NCI-H146 (cell line): ENCODE measurements at regions not wholly inside any gene's neighbourhood (a gene's known extent, or its start where the extent isn't known, plus 50 kb on each side); places are given as distances from the start of the nearest gene placed in this dataset.
A peak's percentile ranks its signal among the peaks of the same experiment; 100 is the strongest.

Source experiments
- DNase-seq: peaks from one replicate; lab custom pipeline; 2025; lab: John Stamatoyannopoulos, UW

GRCh38 chr6:144723431-144723830 lies 438.3 kb downstream of the UTRN start:
- no peak for DNase-seq

DNA sequence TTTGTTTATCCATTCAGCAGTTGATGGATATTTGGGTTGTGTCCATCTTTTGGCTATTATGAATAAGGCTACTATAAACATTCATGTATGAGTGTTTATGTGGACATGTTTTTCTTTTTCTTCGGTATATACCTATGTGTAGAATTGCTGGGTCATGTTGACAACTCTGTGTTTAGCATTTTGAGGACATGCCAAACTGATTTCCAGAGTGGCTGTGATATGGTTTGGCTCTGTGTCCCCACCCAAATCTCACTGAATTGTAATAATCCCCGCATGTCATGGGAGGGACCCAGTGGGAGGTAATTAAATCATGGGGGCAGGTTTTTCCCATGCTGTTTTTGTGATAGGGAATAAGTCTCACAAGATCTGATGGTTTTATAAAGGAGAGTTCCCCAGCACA lies 439.7 kb downstream of the UTRN start:
- DNase-seq: no peak

DNA sequence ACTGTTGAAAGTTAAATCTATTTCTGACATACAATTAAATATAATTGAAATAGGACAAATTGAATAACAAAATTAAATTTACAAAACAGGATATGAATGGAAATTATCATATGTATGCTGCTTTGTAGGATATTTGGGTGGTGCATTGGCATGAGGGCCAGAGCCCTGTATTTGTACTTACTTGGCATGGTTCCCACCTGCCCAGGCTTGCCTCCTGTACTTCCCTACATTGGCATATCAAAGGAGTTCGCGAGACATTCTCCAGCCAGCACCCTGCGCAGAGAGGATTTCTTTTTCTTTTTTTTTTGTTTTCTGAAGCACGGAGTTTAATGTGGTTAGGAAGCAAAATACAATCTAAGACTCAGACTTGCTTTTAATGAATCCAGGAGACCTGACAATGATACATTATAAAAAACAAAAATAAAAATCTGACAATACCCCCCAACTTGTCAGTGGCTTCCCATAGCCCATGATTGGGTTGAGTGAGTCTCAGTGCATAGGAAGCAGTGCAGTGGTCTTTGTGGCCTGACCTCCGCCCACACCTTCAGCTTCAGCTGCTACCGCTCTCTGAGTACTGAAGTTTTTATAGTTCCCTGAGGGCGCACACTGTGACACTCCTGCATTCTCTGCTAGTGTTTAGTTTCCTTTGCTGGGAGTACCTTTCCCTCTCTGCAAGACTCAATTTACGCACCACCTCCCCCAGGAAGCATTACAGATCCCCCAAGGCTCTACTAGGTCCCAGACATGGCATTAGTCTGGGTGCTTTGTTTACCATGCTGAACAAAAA lies 440.8 kb downstream of the UTRN start:
- DNase-seq: peak; percentile 19

DNA sequence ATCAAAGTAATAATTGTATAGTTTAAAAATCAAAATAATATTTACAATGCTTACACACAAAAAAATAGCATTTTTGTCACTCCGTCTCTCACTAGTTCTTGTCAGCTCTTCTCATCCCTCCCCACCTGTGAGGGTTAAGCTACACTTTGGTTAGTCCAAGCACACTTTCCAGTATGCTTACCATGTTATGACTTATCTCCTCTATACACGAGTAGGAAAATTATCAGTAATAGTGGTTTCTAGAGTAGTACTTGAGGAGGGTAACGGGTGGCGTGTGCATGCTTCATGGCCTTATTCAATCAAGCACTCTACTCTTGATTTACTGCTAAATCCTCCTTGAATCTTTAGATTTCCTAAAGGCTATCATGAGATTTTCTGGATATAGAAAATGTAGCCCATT lies 443.7 kb downstream of the UTRN start:
- DNase-seq: no peak

- no peak for DNase-seq
Observed at GRCh38 chr6:144729502-144729901, 444.4 kb downstream of the UTRN start.

DNA sequence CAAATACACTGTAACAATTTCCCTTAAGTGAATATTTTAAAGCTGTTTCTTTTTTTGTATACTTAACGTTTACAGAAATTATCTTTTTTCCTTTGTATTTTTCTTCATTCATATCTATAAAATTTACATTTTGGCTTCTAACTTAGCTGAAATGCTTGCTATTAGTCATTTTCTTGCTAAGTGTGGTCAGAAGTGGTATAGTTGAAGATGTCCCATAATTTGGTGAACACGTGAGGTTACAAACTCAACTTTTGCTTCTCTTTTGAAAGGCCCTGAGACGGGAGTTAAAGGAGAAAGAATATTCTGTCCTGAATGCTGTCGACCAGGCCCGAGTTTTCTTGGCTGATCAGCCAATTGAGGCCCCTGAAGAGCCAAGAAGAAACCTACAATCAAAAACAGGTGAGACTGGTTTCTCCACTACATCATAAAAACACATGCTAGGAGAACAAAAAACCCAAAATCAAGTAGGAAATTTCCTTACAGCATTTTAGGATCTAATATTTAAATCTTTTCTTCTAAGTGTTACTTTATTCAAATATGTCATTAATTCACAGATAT lies 445.0 kb downstream of the UTRN start:
- no peak for DNase-seq

DNA sequence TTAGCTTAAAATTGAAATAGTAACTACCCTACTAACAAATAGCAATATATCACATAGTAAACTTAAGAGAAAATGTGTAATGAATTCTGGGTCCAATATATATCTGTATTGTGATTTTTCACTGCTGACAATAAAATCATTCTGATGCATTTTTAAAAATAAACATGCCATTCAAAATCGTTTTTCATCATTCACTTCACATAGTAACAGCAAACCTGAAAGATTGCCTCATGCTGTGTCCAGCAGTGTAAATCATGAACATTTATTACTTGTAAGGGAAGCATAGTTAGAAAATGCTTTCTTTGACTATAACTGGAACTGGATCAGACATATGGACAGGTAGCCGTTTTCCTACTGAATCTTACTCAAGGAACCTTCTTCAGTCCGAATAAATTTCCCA lies 446.1 kb downstream of the UTRN start:
- DNase-seq: no peak

DNA sequence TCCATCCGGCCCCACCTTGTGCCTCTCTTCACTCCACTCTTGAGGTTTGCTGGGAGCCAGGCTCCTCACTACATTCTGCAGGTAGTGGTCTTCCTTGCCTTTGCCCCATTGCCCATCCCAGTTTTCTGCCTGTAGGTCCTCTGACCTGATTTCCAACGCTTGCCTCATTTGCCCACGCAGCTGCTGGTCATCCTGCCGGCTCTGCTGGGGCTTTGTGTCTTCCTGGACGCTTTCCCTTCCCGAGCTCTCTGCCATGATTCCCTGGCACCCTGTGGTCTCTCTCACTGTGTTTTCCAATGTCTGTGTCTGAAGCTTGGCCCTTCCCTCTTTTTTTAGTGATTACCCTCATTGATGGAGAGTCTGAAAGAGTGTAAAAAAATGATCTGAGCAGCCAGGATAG lies 451.6 kb downstream of the UTRN start:
- peak; percentile 79 for DNase-seq

- no peak for DNase-seq
Observed at GRCh38 chr6:144737998-144738397, 452.9 kb downstream of the UTRN start.

DNA sequence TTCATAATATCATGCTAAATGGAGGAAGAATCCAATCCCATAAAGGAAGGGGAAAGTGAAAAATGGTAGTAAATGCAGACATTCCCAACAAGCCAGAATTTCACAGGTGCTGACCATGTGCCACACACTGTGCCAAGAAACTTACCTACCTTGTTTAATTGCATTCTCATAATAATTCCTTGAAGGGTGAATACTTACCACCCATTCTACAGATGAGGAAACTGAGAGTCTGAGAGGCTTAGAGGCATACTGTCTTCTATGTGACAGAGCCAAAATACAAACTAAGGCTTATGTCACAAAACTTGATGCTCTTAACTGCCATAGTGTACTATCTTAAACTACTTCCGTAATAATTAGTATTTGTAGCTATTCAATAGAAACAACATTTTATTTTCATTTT lies 454.7 kb downstream of the UTRN start:
- no peak for DNase-seq

DNA sequence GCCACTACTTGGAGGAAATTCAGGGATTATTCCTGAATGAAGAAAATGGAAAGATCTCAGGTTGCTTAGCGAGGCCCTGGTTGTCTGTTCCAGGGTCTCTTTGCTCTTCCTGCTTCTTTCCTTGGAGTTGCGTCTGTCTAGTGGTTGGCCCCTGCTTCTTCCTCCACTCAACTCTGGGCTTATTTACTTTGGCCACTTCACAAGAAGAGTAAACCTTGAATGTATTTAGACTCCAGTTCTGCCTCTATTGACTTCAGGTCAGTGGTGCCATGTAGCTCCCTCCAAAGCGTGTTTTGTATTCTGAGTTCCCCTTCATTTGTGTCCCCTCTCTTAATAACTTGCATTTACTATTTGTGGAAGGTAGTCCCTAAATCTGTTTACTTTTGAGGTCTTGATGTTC lies 456.5 kb downstream of the UTRN start:
- DNase-seq: no peak

- DNase-seq: no peak
Observed at GRCh38 chr6:144742779-144743178, 457.6 kb downstream of the UTRN start.

GRCh38 chr6:144744720-144745119 lies 459.6 kb downstream of the UTRN start:
- DNase-seq: peak; percentile 94

GRCh38 chr6:144745439-144745838 lies 460.3 kb downstream of the UTRN start:
- peak; percentile 58 for DNase-seq

DNA sequence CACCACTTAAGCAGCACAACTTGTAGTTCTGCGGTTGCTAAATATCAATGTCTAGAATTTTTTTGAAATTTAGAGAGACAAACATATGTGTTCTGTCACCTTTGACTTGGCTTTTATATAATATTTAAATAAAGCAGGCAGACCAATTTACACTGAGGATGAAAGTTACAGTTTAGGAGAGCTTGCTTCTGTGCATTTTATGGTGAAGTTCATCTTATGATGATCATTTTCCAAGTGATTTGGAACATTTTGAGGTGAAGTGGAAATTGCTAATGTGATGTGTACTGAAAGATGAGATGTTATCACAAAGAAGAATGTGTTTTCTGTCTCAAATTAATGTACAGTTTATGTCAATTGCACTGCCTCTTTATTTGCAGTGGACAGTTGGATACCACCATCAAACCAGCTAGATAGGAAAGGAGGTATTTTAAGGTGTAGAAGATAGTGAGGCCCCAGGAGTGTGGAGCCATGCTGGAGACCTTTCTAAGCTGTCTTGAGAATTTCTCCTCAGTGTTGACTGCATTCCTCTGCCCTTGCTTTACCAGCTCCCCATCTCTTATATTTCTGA lies 461.9 kb downstream of the UTRN start:
- peak; percentile 32 for DNase-seq

GRCh38 chr6:144749263-144749662 lies 464.1 kb downstream of the UTRN start:
- DNase-seq: peak; percentile 95

GRCh38 chr6:144753023-144753705 lies 468.0 kb downstream of the UTRN start:
- DNase-seq: no peak

GRCh38 chr6:144756469-144756868 lies 471.3 kb downstream of the UTRN start:
- no peak for DNase-seq

DNA sequence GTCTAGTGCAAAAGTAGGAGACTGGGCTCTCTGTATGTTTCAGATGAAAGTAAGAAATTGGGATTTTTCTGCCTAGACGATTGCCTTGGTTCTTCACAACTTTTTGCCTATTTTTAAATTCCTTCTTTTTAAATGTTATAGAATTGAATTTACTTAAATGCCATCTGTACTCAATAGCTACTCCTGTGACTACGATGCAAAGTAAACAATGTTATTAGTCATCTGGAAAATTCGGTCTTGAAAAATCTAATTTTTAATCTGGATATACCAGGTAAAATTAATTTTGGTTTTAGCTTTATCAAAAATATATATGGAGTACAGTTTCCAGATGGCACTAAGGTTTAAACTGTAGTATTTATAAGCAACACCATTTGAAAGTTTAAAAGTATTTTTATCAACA lies 472.2 kb downstream of the UTRN start:
- DNase-seq: no peak

GRCh38 chr6:144757730-144758129 lies 472.6 kb downstream of the UTRN start:
- DNase-seq: peak; percentile 61

DNA sequence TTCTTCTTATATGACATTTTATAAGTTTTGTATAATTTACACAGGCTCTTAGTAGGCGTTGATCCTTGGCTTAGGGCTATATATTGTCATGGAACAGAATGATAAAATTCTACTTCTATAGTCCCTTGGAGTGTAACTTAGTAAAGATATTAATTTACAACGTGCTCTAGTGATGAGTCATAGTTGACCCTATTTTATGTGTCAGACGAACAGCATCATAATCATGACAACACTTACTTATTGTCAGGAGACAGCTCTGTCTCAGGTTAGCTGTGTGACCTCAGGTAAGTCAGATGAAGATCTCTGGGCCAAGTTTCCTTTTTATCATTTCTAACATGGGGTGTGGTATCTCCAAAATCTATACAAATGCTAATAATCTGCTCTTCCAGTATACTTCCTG lies 473.5 kb downstream of the UTRN start:
- no peak for DNase-seq

GRCh38 chr6:144762469-144762868 lies 477.3 kb downstream of the UTRN start:
- no peak for DNase-seq

- DNase-seq: no peak
Observed at GRCh38 chr6:144767051-144767450, 481.9 kb downstream of the UTRN start.
